Fibroblast of lung (primary cell): ENCODE measurements at regions not wholly inside any gene's neighbourhood (a gene's known extent, or its start where the extent isn't known, plus 50 kb on each side); places are given as distances from the start of the nearest gene placed in this dataset.

Experiments used
- EZH2 ChIP-seq: IDR thresholded peaks from 2 replicates; pipeline ENCODE4 v1.5.1; 2012; ENCODE audit warnings: low read length, control low read depth, mild to moderate bottlenecking; ENCODE audit errors: missing control alignments
- TF ChIP-seq, protein P1 (sequence below), 2 donors: IDR thresholded peaks in 1 of 2; conservative IDR thresholded peaks in 1 of 2; 1 replicate in 1 of 2; 2 replicates in 1 of 2; pipeline ENCODE4 v1.5.1; 2011 to 2012; ENCODE audit warnings: low read length in 2 of 2, control low read depth in 1 of 2, inconsistent platforms in 1 of 2, low read depth in 1 of 2, mild to moderate bottlenecking in 1 of 2

DNA sequence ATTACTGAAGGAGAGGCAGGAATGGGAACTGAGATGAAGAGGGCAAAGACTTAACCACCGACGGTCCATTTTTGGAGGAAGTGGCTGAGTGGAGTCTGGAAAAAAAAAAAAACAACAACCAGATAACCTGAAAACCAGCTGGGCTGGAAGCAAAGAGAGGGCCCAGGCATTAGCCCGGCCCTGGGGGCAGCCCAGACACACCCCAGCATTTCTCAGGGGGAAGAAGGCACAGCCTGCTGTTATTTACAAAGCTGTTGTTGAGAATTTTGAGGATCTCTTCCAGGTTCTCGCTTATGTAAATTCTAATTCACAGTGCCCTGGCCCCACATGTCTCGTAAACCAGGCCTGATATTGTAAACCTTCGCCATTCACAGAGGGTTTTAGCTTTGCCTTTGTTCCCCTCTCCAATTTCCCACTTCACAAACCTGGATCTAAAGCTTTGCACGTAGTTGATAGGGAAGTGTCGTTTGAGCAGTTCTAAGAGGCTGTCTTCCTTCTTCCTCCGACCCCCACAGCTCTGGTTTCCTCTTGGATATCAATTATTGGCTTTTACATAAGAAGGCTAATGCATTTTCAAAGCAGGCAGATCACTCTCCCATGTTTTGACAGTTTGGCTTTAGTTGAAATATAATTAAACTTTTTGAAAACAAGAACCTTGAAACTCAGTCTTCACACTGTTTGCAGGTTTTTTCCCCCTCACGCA, 161.8 kb upstream of the IRF2BP2 start:
- TF ChIP-seq, protein P1, sequence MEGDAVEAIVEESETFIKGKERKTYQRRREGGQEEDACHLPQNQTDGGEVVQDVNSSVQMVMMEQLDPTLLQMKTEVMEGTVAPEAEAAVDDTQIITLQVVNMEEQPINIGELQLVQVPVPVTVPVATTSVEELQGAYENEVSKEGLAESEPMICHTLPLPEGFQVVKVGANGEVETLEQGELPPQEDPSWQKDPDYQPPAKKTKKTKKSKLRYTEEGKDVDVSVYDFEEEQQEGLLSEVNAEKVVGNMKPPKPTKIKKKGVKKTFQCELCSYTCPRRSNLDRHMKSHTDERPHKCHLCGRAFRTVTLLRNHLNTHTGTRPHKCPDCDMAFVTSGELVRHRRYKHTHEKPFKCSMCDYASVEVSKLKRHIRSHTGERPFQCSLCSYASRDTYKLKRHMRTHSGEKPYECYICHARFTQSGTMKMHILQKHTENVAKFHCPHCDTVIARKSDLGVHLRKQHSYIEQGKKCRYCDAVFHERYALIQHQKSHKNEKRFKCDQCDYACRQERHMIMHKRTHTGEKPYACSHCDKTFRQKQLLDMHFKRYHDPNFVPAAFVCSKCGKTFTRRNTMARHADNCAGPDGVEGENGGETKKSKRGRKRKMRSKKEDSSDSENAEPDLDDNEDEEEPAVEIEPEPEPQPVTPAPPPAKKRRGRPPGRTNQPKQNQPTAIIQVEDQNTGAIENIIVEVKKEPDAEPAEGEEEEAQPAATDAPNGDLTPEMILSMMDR (conservative IDR thresholded peaks at IDR 0.05 in 1 of 2, IDR thresholded peaks at IDR 0.05 in 1 of 2; ENCODE audit: low read depth in 1 of 2, low read length in 2 of 2), result no peak
- no peak for TF ChIP-seq EZH2
